GM18526 (cell line): ENCODE measurements at regions not wholly inside any gene's neighbourhood (a gene's known extent, or its start where the extent isn't known, plus 50 kb on each side); places are given as distances from the start of the nearest gene placed in this dataset.

Source experiments
- POLR2A ChIP-seq: IDR thresholded peaks from 3 replicates; pipeline ENCODE4 v1.6.1; 2011; ENCODE audit not compliant: insufficient read length; ENCODE audit errors: extremely low read depth

DNA sequence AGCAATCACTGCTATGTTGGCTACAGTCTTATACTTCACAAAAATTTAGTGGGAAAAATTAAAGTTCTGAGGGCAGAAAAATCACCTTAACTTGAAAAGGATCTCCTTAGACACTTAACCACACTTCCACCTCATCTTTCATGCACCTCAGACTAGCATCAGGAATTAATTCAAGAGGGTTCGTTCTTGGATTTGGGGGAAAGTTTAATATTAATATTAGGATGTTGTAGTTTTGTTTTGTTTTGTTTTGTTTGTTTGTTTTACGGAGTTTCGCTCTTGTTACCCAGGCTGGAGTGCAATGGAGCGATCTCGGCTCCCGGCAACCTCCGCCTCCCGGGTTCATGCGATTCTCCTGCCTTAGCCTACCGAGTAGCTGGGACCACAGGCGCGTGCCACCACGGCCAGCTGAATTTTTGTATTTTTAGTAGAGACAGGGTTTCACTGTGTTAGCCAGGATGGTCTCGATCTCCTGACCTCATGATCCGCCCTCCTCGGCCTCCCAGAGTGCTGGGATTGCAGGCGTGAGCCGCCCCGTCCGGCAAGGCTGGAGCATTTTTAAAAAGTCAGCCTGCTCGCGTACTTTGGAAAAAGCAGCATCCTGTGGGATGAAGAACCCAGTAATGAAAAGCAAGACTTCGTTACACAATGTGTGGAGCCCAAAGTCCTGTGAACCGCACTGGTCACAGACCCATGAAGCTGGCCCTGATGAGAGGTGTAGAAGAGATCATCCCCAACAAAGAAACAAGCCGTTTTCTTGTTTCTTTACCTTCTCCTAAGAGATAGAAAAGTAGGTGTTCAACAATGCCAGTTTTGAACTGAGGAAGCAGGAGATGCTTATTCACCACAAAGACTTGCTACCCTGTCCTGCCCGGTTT lies 194.9 kb downstream of the GPX5 start:
- no peak for TF ChIP-seq POLR2A

- TF ChIP-seq POLR2A, result no peak
Observed at GRCh38 chr6:28721372-28721771, 195.7 kb downstream of the GPX5 start.

DNA sequence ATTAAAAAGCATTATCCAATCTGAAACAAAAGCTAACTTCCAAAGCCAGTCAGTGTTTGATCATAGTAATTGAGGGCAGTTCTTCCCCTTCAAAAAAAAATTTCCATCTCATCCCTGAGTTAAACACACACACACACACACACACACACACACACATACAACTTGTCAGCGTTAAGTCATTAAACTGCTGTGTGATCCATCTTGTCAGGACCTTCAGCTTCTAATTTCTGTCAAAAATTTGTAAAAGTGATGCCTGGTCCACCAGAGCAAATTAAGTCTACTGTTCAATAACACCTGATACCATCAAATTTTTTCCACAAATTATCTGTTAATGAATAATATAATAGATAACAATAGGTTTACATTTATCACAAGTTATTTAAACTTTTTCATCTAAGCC lies 198.7 kb downstream of the GPX5 start:
- TF ChIP-seq POLR2A, result no peak

- no peak for TF ChIP-seq POLR2A
Observed at GRCh38 chr6:28725274-28725809, 198.4 kb downstream of the TRIM27 start.

DNA sequence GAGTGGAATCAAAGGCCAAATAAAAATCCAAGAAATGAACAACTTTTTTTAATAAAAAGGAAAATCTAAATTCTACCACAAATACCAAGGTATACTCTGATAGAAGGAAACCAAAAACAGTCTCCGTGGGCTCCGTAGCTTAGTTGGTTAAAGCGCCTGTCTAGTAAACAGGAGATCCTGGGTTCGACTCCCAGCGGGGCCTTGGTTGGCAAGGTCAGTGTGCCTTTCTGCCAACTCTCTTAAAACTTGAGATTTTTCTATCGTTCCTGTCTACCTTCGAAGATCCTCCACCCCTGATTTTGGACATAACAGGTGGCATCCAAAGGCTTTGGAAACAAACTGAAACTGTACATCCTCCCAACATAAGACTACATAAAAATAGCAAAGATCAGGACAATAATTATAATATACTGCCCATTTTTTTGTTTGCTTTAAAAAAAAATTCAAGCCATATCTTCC lies 197.9 kb downstream of the TRIM27 start:
- TF ChIP-seq POLR2A, result no peak

- TF ChIP-seq POLR2A, result no peak
Observed at GRCh38 chr6:28726569-28727309, 197.0 kb downstream of the TRIM27 start.

DNA sequence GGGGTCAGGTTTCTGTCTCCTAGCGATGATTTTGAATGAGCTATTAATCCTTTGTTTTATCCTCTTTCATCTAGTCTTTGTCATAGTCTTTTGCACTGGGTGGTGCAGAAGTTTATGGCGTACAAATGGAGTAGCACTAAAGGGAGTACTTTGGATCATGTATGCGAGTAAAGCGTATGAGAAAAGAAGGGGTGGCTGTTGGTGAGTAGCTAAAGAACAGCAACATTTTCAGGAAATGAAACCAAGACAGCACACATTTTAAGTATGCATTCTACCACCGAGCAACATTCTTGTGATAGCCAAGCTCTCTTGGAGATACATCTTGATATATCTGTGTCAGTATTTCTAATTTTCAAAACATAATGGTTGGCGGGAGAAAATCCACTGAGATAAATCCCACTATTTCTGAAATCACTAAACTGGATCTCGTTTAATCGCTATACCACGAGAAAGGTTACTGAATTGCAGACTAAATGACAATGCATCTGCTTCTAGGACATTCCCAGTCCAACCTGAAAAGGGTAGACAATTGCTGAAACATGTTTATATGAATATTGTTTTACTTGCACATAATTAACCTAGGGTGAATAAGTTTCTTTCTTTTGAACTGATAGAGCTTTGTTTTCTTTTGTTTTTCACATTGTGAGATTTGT lies 196.1 kb downstream of the TRIM27 start:
- TF ChIP-seq POLR2A, result no peak

DNA sequence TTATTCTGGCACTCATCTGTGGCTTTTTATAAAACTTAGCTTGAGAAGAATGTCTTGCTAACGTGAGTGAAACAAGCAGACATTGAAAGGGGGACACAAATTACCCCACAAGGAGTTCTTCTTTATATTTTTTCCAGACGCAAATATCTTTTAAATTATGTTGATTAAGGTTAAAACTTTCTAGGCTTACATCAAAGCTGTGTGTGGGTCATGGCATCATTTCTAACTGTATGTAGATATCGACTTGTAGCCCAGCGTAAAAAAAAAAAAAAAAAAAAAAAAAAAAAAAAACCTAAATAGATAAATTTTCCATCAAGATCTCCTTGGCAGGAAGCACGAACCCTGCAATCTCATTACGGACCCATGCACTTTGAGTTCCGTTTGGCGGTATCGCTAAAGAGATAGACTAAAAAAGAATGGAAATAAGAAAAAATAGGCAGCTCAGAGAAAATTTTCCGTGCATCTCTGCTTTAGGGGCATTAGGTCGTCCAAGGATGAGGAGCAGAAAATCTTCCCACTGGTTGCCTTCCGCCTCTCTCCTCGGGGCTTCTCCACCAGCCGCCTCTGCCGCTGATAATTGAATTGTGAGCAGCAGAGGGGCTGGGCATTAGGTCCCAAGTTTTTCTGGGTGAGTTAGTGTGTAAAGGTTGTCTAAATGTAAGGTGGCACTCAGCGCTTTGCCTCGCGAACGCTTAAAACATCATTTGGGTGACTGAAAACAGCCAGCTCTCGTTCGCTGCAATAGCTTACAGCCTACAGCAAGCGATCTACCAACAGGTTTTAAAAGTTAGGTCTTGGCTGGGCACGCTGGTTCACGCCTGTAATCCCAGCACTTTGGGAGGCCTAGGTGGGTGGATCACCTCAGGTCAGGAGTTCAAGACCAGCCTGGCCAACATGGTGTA lies 194.0 kb downstream of the TRIM27 start:
- no peak for TF ChIP-seq POLR2A

- TF ChIP-seq POLR2A, result no peak
Observed at GRCh38 chr6:28732052-28732451, 191.7 kb downstream of the TRIM27 start.

GRCh38 chr6:28734443-28734959 lies 189.3 kb downstream of the TRIM27 start:
- TF ChIP-seq POLR2A, result no peak

- TF ChIP-seq POLR2A, result no peak
Observed at GRCh38 chr6:28736121-28736520, 187.7 kb downstream of the TRIM27 start.

DNA sequence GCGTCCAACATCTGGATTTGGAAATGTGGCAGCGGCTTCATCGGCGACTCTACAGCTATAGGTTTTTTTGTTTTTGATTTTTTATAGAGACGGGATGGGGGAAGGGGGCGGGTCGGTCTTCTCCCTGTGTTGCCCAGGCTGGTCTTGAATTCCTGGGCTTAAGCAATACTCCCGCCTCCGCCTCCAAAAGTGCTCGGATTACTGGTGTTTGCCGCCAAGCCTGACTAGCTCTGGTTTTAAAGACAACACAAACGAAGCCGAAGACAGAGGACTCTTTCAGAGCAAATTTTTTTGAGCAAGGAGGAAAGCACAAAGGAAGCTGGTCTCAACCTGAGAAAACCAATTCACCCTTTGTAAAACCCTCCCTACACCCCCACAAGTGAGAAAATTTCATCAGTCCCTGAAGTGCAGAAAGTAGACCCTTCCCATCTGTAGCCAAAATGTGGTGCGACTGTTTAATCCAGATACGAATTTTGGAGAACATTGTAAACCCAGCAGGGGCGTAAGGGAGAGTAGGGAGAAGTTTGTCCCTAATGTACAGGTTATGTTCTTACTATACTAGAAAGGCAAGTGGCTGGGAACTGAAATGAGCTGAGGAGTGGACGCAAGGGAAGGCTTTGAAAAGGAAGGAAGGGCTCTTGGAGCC lies 185.9 kb downstream of the TRIM27 start:
- TF ChIP-seq POLR2A, result no peak

- no peak for TF ChIP-seq POLR2A
Observed at GRCh38 chr6:28738396-28738765, 185.4 kb downstream of the TRIM27 start.

GRCh38 chr6:28741363-28741762 lies 182.4 kb downstream of the TRIM27 start:
- TF ChIP-seq POLR2A, result no peak
